ENCODE measurements at regions not wholly inside any gene's neighbourhood (a gene's known extent, or its start where the extent isn't known, plus 50 kb on each side); places are given as distances from the start of the nearest gene placed in this dataset.
"Not testable (repeated sequence)": the region's sequence is repeated elsewhere in the genome, so short reads cannot be mapped to it uniquely, and the experiment has no call there.

- not testable (repeated sequence) for TF ChIP-seq ZNF274 (IDR thresholded peaks at IDR 0.05; ENCODE audit: low read depth, low read length); YY1 (IDR thresholded peaks at IDR 0.05; ENCODE audit: insufficient read depth, insufficient read length)
Observed at GRCh38 chr9:41646246-41646645, 457.1 kb upstream of the ZNG1F start.

Data from NT2/D1 (cell line).